ENCODE measurements at regions not wholly inside any gene's neighbourhood (a gene's known extent, or its start where the extent isn't known, plus 50 kb on each side); places are given as distances from the start of the nearest gene placed in this dataset.
A peak's percentile ranks its signal among the peaks of the same experiment; 100 is the strongest.

- Histone ChIP-seq H2BK120ac (replicated peaks; ENCODE audit: low read depth, low read length) (peak overlapping the region; percentile 67), H3K4ac (replicated peaks; ENCODE audit: insufficient read length, low read depth, low read length) (no peak overlapping the region), H2AK5ac (ENCODE audit: low read depth, low read length) (no peak overlapping the region), H2BK5ac (ENCODE audit: low read depth, low read length) (peak overlapping the region; percentile 74; the same call in 1 of the 2 replicates), H3K23ac (ENCODE audit: insufficient read length) (no peak overlapping the region), H3K79me2 (ENCODE audit: control insufficient read depth in 1 of 2, insufficient read depth in 2 of 2, low read length in 2 of 2) (no peaks in the 10 kb centered on the region), H3K9me3 (ENCODE audit: insufficient read depth in 2 of 2, low read depth in 1 of 2, low read length in 1 of 2) (peaks cover 0 to 8% of the 10 kb centered on the region in 2 experiments; a peak in 1 of 4 replicates), H4K8ac (ENCODE audit: extremely low read depth, insufficient read depth, low read length) (no peak overlapping the region), H3K56ac (replicated peaks; ENCODE audit: insufficient read length, low read depth, low read length) (no peak overlapping the region), H4K20me1 (replicated peaks in 1 of 2; ENCODE audit: control insufficient read depth in 1 of 2, insufficient read depth in 2 of 2, low read length in 2 of 2) (no peaks in the 10 kb centered on the region), H3K9ac (replicated peaks in 1 of 4; ENCODE audit: extremely low read depth in 1 of 4, low read depth in 3 of 4, low read length in 3 of 4) (no peak overlapping the region), H3K4me1 (replicated peaks in 1 of 4; ENCODE audit: control insufficient read depth in 3 of 4, insufficient read depth in 4 of 4, low read length in 3 of 4) (peaks cover 0 to 9% (median 6%) of the 10 kb centered on the region in 4 experiments; a peak in 4 of 7 replicates), H3K14ac (ENCODE audit: insufficient read length) (no peak overlapping the region), H3K27ac (ENCODE audit: low read depth, low read length) (peak overlapping the region; percentile 10; the same call in 1 of the 2 replicates), H3K4me3 (ENCODE audit: extremely low read depth in 1 of 4, insufficient read depth in 2 of 4, low read depth in 3 of 4, low read length in 4 of 4) (peak overlapping the region in 1 of 4 experiments; percentile 20; a peak in 1 of 8 replicates), H2BK20ac (ENCODE audit: low read length) (0 out of 2 replicates have a peak overlapping the region, but pooled peaks have one; percentile 9), H3K36me3 (ENCODE audit: control insufficient read depth in 2 of 4, insufficient read depth in 4 of 4, low read length in 3 of 4) (peaks cover 0 to 6% (median 2%) of the 10 kb centered on the region in 4 experiments; a peak in 2 of 8 replicates), H4K5ac (ENCODE audit: insufficient read length, low read depth, low read length) (peak overlapping the region; percentile 80), H3K23me2 (ENCODE audit: low read depth, low read length) (no peaks in the 10 kb centered on the region; the same call in 1 of the 2 replicates), H3K79me1 (ENCODE audit: low read depth, low read length) (no peaks in the 10 kb centered on the region), H3K4me2 (ENCODE audit: insufficient read depth in 1 of 2, low read depth in 2 of 2, low read length in 2 of 2) (peak overlapping the region; percentile 42 to 48), H2BK15ac (ENCODE audit: low read length) (no peak overlapping the region), H3K27me3 (replicated peaks in 1 of 4; ENCODE audit: control insufficient read depth in 3 of 4, extremely low read depth in 1 of 4, insufficient read depth in 3 of 4, low read length in 3 of 4) (no peaks in the 10 kb centered on the region), H4K91ac (replicated peaks; ENCODE audit: insufficient read length, low read length) (no peak overlapping the region), H2AFZ (ENCODE audit: low read length) (no peak overlapping the region), H2BK12ac (ENCODE audit: low read depth, low read length) (no peak overlapping the region), H3K18ac (ENCODE audit: extremely low read depth, low read length) (0 out of 2 replicates have a peak overlapping the region, but pooled peaks have one; percentile 84)
- no peak for TF ChIP-seq RFX5 (IDR thresholded peaks at IDR 0.05; ENCODE audit: borderline replicate concordance, low read depth, low read length)
- TF ChIP-seq KDM4A (IDR thresholded peaks at IDR 0.05; ENCODE audit: low read depth, low read length, severe bottlenecking), result no peak
- no peak for TF ChIP-seq HDAC6 (IDR thresholded peaks at IDR 0.05; ENCODE audit: low read depth, low read length)
- no peak for TF ChIP-seq POU5F1 (IDR thresholded peaks at IDR 0.05; ENCODE audit: low read depth, low read length)
- no peak for TF ChIP-seq MAFK (IDR thresholded peaks at IDR 0.05; ENCODE audit: low read depth, low read length)
- no peak for TF ChIP-seq JUN (IDR thresholded peaks at IDR 0.05; ENCODE audit: low read depth, low read length)
- 0 out of 4 replicates have a peak, but pooled peaks of 1 of the 2 experiments have one; percentile 3 for TF ChIP-seq HDAC2 (IDR thresholded peaks at IDR 0.05; ENCODE audit: borderline replicate concordance in 1 of 2, low read depth in 2 of 2, low read length in 2 of 2)
- TF ChIP-seq BRCA1 (IDR thresholded peaks at IDR 0.05; ENCODE audit: low read depth, low read length), result no peak
- no peak for DNase-seq (ENCODE audit: low read depth in 1 of 2, low spot score in 2 of 2)
- FAIRE-seq, result peak; percentile 7
- ChIA-PET POLR2A (ENCODE audit: partially characterized antibody) (interaction anchor here (1.2 kb wide), 1 partner anchor 552 kb away, joined by 3 read pairs; no protein-coding TSS in a partner anchor), CTCF (ENCODE audit: partially characterized antibody) (interaction anchor here (0.7 to 1.1 kb wide), 2 partner anchors 78 to 296 kb away, joined by 3 to 4 read pairs; no protein-coding TSS in a partner anchor)
- 57% methylated on average over 3 of the region's 3 CpGs; no CpG with 5 or more reads in 1 of the 2 experiments for WGBS, 2 experiments (ENCODE audit: extremely low coverage in 1 of 2, insufficient coverage in 1 of 2, insufficient read length in 1 of 2, insufficient replicate concordance in 2 of 2, low coverage in 1 of 2, low lambda C conversion rate in 2 of 2, missing lambda C conversion rate in 1 of 2)
Measured at GRCh38 chr3:116848248-116848829, 138.8 kb downstream of the TUSC7 start.
